Activated CD4-positive, alpha-beta T cell treated with anti-CD3 and anti-CD28 coated beads for 48 hours (primary cell): ENCODE measurements at regions not wholly inside any gene's neighbourhood (a gene's known extent, or its start where the extent isn't known, plus 50 kb on each side); places are given as distances from the start of the nearest gene placed in this dataset.
"Not testable (repeated sequence)": the region's sequence is repeated elsewhere in the genome, so short reads cannot be mapped to it uniquely, and the experiment has no call there.

Experiments used
- DNase-seq: peaks from one replicate; pipeline ENCODE4 v3.0.0-alpha.2; 2020

GRCh38 chr2:163182764-163183354, 344.3 kb upstream of the KCNH7 start:
- DNase-seq = no peak

- DNase-seq = no peak
Observed at GRCh38 chr2:163177592-163177991, 339.0 kb upstream of the KCNH7 start.

- no peak for DNase-seq
Observed at GRCh38 chr2:163175294-163175693, 336.7 kb upstream of the KCNH7 start.

GRCh38 chr2:163173591-163173990, 335.0 kb upstream of the KCNH7 start:
- DNase-seq = no peak

GRCh38 chr2:163171786-163172530, 333.4 kb upstream of the KCNH7 start:
- no peak for DNase-seq

- DNase-seq = no peak
Observed at GRCh38 chr2:163157891-163158496, 319.4 kb upstream of the KCNH7 start.

- DNase-seq = no peak
Observed at GRCh38 chr2:163157411-163157810, 318.8 kb upstream of the KCNH7 start.

GRCh38 chr2:163155925-163156324, 317.4 kb upstream of the KCNH7 start:
- DNase-seq = no peak

GRCh38 chr2:163155279-163155883, 316.8 kb upstream of the KCNH7 start:
- no peak for DNase-seq

- no peak for DNase-seq
Observed at GRCh38 chr2:163142618-163143017, 304.1 kb upstream of the KCNH7 start.

GRCh38 chr2:163138947-163139346, 300.4 kb upstream of the KCNH7 start:
- no peak for DNase-seq

GRCh38 chr2:163135256-163135655, 296.7 kb upstream of the KCNH7 start:
- DNase-seq = no peak

GRCh38 chr2:163133602-163134001, 295.0 kb upstream of the KCNH7 start:
- DNase-seq = no peak

GRCh38 chr2:163132850-163133249, 294.3 kb upstream of the KCNH7 start:
- no peak for DNase-seq

GRCh38 chr2:163132207-163132606, 293.6 kb upstream of the KCNH7 start:
- DNase-seq = not testable (repeated sequence)

- DNase-seq = no peak
Observed at GRCh38 chr2:163123526-163123925, 285.0 kb upstream of the KCNH7 start.

- DNase-seq = no peak
Observed at GRCh38 chr2:163122257-163122656, 283.7 kb upstream of the KCNH7 start.

GRCh38 chr2:163121483-163121882, 282.9 kb upstream of the KCNH7 start:
- DNase-seq = no peak

GRCh38 chr2:163119966-163120365, 281.4 kb upstream of the KCNH7 start:
- no peak for DNase-seq

- no peak for DNase-seq
Observed at GRCh38 chr2:163086940-163087339, 248.4 kb upstream of the KCNH7 start.

- not testable (repeated sequence) for DNase-seq
Observed at GRCh38 chr2:163085366-163086024, 246.9 kb upstream of the KCNH7 start.

- no peak for DNase-seq
Observed at GRCh38 chr2:163081754-163082153, 243.2 kb upstream of the KCNH7 start.

- DNase-seq = no peak
Observed at GRCh38 chr2:163077241-163077640, 238.7 kb upstream of the KCNH7 start.
